GM19328 (cell line): ENCODE measurements at regions not wholly inside any gene's neighbourhood (a gene's known extent, or its start where the extent isn't known, plus 50 kb on each side); places are given as distances from the start of the nearest gene placed in this dataset.

ENCODE experiments used
- ATAC-seq: cut with Tn5 transposase; IDR thresholded peaks from one replicate; pipeline ENCODE4 v1.9.1; 2021; ENCODE audit warnings: mild to moderate bottlenecking, moderate library complexity; ENCODE audit not compliant: unreplicated experiment

GRCh38 chr4:67236788-67237187 lies 308.5 kb downstream of the CENPC start:
- ATAC-seq, result no peak

GRCh38 chr4:67236318-67236717 lies 309.0 kb downstream of the CENPC start:
- ATAC-seq, result no peak

GRCh38 chr4:67234296-67234695 lies 311.0 kb downstream of the CENPC start:
- ATAC-seq, result no peak

GRCh38 chr4:67229148-67229547 lies 316.2 kb downstream of the CENPC start:
- no peak for ATAC-seq

GRCh38 chr4:67220861-67221260 lies 324.4 kb downstream of the CENPC start:
- no peak for ATAC-seq

GRCh38 chr4:67218883-67219282 lies 326.4 kb downstream of the CENPC start:
- ATAC-seq, result no peak

- no peak for ATAC-seq
Observed at GRCh38 chr4:67207941-67208441, 337.3 kb downstream of the CENPC start.

- no peak for ATAC-seq
Observed at GRCh38 chr4:67204441-67204840, 340.9 kb downstream of the CENPC start.

- no peak for ATAC-seq
Observed at GRCh38 chr4:67201334-67201733, 344.0 kb downstream of the CENPC start.

- no peak for ATAC-seq
Observed at GRCh38 chr4:67198727-67199126, 346.6 kb downstream of the CENPC start.

GRCh38 chr4:67167849-67168248 lies 377.5 kb downstream of the CENPC start:
- ATAC-seq, result no peak

- no peak for ATAC-seq
Observed at GRCh38 chr4:67162690-67163089, 382.6 kb downstream of the CENPC start.

- ATAC-seq, result no peak
Observed at GRCh38 chr4:67161311-67161710, 384.0 kb downstream of the CENPC start.

- ATAC-seq, result no peak
Observed at GRCh38 chr4:67160394-67160793, 384.9 kb downstream of the CENPC start.

GRCh38 chr4:67158666-67159065 lies 386.6 kb downstream of the CENPC start:
- no peak for ATAC-seq

GRCh38 chr4:67152976-67153375 lies 392.3 kb downstream of the CENPC start:
- no peak for ATAC-seq

GRCh38 chr4:67151376-67152343 lies 393.6 kb downstream of the CENPC start:
- no peak for ATAC-seq

- no peak for ATAC-seq
Observed at GRCh38 chr4:67141586-67141985, 403.7 kb downstream of the CENPC start.

GRCh38 chr4:67134616-67135015 lies 410.7 kb downstream of the CENPC start:
- no peak for ATAC-seq

GRCh38 chr4:67133162-67133561 lies 412.1 kb downstream of the CENPC start:
- ATAC-seq, result no peak

GRCh38 chr4:67131224-67131623 lies 414.1 kb downstream of the CENPC start:
- ATAC-seq, result peak; percentile 78

- no peak for ATAC-seq
Observed at GRCh38 chr4:67130411-67130810, 414.9 kb downstream of the CENPC start.
